HAP-1 (cell line): ENCODE measurements at regions not wholly inside any gene's neighbourhood (a gene's known extent, or its start where the extent isn't known, plus 50 kb on each side); places are given as distances from the start of the nearest gene placed in this dataset.
A peak's percentile ranks its signal among the peaks of the same experiment; 100 is the strongest.

Source experiments
- DNase-seq, 2 experiments: peaks; one replicate each; pipeline ENCODE4 v3.0.0-alpha.2; 2016 to 2020; ENCODE audit warnings: low spot score in 2 of 2
- H3K27me3 ChIP-seq: fragments of 250-450 bp; sonication (Bioruptor Pico); 2 replicates; pipeline ENCODE4 v1.5.1; 2020; ENCODE audit warnings: low read depth, mild to moderate bottlenecking, moderate library complexity
- H3K36me3 ChIP-seq: fragments of 250-450 bp; sonication (Bioruptor Pico); replicated peaks from 2 replicates; pipeline ENCODE4 v1.5.1; 2020; ENCODE audit warnings: mild to moderate bottlenecking
- H3K4me1 ChIP-seq: fragments of 250-450 bp; sonication (Bioruptor Pico); 2 replicates; pipeline ENCODE4 v1.5.1; 2020; ENCODE audit warnings: mild to moderate bottlenecking
- H3K4me3 ChIP-seq: fragments of 250-450 bp; sonication (Bioruptor Pico); 2 replicates; pipeline ENCODE4 v1.5.1; 2020; ENCODE audit warnings: mild to moderate bottlenecking, moderate library complexity
- H3K9me3 ChIP-seq: fragments of 250-450 bp; sonication (Bioruptor Pico); 2 replicates; pipeline ENCODE4 v1.5.1; 2020; ENCODE audit warnings: mild to moderate bottlenecking, moderate library complexity
- in situ Hi-C: fragments of 300-500 bp; cut with MboI; formaldehyde crosslinking; loops from 3 replicates; pipeline ENCODE4 v1.14.3; 2020; ENCODE audit warnings: low sequenced_read_pairs, inconsistent platforms, mixed read lengths

DNA sequence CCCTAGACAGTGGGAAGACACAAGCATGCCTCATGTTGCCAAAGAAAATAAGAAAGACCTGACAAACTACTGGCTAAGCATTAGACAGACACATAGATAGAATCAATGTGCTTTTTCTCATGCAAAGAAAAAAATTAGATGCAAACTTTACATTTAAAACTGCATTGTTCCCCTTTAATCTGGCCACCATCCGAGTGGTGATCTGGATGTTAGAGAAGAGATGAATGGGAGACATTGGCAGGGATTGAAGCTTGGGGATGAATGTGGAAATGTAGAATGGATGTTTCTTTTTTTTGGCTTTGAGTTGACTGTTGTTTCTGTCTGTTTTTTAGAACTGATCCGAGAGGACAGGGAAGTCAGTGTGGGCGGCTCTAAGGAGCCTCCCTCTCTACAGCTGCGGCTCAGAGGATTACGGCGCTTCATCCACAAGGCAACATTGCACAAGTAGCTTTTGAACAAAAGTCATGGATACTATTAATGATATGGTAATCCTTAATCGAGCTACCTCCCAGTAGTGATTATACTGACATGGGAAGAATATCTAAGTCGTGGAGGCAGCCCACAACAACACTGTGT lies 53.0 kb downstream of the HELT start:
- Histone ChIP-seq H3K4me1 (peaks cover 6% of the 10 kb centered on the region; the same call in 1 of the 2 replicates), H3K9me3 (no peaks in the 10 kb centered on the region), H3K36me3 (no peaks in the 10 kb centered on the region), H3K4me3 (no peak overlapping the region), H3K27me3 (peaks cover 2% of the 10 kb centered on the region)
- DNase-seq: no peak
- in situ Hi-C loops: no loop called here

DNA sequence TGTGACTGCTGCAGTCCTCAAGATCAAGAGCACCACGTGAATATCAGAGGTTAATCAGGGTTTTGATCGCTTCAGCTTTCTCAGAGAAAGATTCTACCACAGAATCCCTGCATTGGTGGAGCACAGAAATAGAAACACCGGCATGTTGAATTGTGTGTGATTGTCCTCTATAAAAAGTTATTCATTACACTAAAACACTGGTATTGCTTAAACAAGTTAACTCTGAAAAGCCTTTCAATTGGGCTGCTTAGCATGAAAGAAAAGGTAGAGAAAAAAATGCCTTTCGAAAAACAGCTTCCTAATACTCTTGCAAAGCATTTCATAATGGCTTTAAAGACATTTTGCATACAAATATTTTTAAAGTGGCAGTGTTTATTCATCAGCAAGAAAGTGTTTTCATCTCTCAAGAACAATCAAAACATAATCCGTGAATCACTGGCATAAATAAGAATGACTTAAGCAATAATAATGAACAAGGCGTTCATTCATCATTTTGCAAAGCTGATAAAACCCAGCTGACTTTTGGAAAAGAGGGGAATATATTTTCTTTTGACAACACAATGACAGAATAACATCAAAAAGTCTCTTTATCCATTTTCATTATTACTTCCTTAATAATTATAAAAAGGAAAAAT lies 61.1 kb downstream of the HELT start:
- Histone ChIP-seq H3K9me3 (no peaks in the 10 kb centered on the region), H3K4me3 (no peak overlapping the region), H3K4me1 (peaks cover 22% of the 10 kb centered on the region), H3K36me3 (no peaks in the 10 kb centered on the region), H3K27me3 (no peaks in the 10 kb centered on the region; the same call in 1 of the 2 replicates)
- in situ Hi-C loops: no loop called here
- DNase-seq: peak; percentile 35 to 66

GRCh38 chr4:185080545-185080944 lies 62.3 kb downstream of the HELT start:
- in situ Hi-C loops: no loop called here
- H3K36me3 ChIP-seq: no peaks in the 10 kb centered on the region
- no peaks in the 10 kb centered on the region for H3K27me3 ChIP-seq
- peaks cover 22% of the 10 kb centered on the region for H3K4me1 ChIP-seq
- DNase-seq: peak; percentile 57 to 87
- H3K9me3 ChIP-seq: no peaks in the 10 kb centered on the region
- no peak overlapping the region for H3K4me3 ChIP-seq

GRCh38 chr4:185082561-185082960 lies 60.5 kb upstream of the SLC25A4 start:
- Histone ChIP-seq H3K9me3 (no peaks in the 10 kb centered on the region), H3K36me3 (no peaks in the 10 kb centered on the region), H3K27me3 (no peaks in the 10 kb centered on the region), H3K4me1 (peaks cover 22% of the 10 kb centered on the region), H3K4me3 (no peak overlapping the region)
- DNase-seq: no peak
- in situ Hi-C loops: no loop called here

DNA sequence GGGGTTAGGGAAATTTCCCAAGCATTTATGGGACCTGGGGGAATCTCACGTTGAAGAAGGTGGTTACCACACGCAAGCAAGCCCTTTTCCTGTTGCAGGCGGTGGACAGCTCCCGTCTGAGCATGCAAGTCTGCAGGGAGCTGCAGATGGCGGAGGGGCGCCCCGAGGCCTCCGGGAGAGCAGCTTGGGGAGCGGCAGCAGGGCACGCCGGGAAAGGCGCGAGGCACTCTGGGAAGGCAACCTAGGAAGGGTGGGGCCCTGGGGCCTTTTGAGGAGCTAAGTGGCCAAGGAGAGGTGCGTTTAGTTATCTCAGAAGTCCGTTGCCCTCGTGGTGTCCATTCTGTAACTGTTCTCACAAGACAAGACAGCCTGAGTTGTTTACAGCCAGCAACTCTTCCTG lies 57.0 kb upstream of the SLC25A4 start:
- in situ Hi-C loops: no loop called here
- no peak for DNase-seq
- Histone ChIP-seq H3K4me3 (no peak overlapping the region), H3K4me1 (no peaks in the 10 kb centered on the region), H3K9me3 (no peaks in the 10 kb centered on the region), H3K27me3 (no peaks in the 10 kb centered on the region), H3K36me3 (no peaks in the 10 kb centered on the region)

DNA sequence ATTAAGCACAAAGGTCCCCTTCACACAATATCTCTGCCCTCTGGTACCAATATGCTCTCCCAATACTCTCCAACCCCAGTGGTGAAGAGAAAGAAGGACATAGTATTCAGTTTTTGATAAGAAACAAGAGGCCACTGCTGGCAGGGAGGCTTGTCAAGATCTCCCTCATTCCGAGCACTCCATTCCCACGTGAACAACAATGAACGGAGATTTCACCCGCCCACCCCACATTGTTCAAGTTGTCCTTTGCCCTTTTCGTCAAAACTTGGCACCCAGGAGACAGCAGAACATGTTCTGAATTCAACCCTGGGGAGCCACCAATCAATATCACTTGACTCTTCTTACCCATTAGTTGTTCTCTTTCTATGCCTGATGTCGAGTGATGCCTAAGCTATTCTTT lies 54.2 kb upstream of the SLC25A4 start:
- in situ Hi-C loops: no loop called here
- Histone ChIP-seq H3K4me1 (no peaks in the 10 kb centered on the region), H3K9me3 (no peaks in the 10 kb centered on the region), H3K36me3 (no peaks in the 10 kb centered on the region), H3K27me3 (no peaks in the 10 kb centered on the region), H3K4me3 (no peak overlapping the region)
- no peak for DNase-seq

- Histone ChIP-seq H3K4me3 (no peak overlapping the region), H3K9me3 (no peaks in the 10 kb centered on the region), H3K4me1 (no peaks in the 10 kb centered on the region), H3K27me3 (no peaks in the 10 kb centered on the region), H3K36me3 (no peaks in the 10 kb centered on the region)
- no peak for DNase-seq
- in situ Hi-C loops: loop anchor here (10.0 kb wide), 1 partner anchor 56 kb away; no protein-coding TSS in a partner anchor
These were observed 52.5 kb upstream of the SLC25A4 start for GRCh38 chr4:185090592-185090991.

GRCh38 chr4:185092535-185093197 lies 50.4 kb upstream of the SLC25A4 start:
- H3K27me3 ChIP-seq: peaks cover 9% of the 10 kb centered on the region
- H3K36me3 ChIP-seq: no peaks in the 10 kb centered on the region
- H3K9me3 ChIP-seq: no peaks in the 10 kb centered on the region
- DNase-seq: no peak
- H3K4me1 ChIP-seq: no peaks in the 10 kb centered on the region
- H3K4me3 ChIP-seq: no peak overlapping the region
- in situ Hi-C loops: loop anchor here (10.0 kb wide), 1 partner anchor 58 kb away; no protein-coding TSS in a partner anchor
